GM21528 (cell line): ENCODE measurements at regions not wholly inside any gene's neighbourhood (a gene's known extent, or its start where the extent isn't known, plus 50 kb on each side); places are given as distances from the start of the nearest gene placed in this dataset.

Source experiments
- ATAC-seq: cut with Tn5 transposase; IDR thresholded peaks from one replicate; pipeline ENCODE4 v1.9.1; 2021; ENCODE audit warnings: mild to moderate bottlenecking, moderate library complexity; ENCODE audit not compliant: unreplicated experiment, low FRiP score

DNA sequence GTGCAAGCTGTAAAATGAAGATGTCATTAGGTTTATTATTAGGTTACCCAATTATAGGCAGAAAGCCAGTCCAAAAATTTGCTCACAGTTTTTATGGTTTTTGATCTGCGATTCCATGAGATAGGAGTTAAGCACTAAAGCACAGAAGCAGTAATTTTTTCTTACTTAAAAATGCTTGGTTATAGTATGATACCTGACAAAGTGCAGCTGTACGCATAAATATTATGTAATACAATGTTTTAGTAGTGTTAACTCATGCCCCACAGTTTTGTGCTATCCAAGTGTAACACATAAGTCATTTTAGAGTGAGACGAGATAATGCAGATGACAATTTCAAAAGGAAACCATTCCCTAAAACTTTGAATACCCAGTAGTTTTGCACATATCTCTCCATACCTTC, 357.8 kb downstream of the TMA16 start:
- ATAC-seq, result no peak

DNA sequence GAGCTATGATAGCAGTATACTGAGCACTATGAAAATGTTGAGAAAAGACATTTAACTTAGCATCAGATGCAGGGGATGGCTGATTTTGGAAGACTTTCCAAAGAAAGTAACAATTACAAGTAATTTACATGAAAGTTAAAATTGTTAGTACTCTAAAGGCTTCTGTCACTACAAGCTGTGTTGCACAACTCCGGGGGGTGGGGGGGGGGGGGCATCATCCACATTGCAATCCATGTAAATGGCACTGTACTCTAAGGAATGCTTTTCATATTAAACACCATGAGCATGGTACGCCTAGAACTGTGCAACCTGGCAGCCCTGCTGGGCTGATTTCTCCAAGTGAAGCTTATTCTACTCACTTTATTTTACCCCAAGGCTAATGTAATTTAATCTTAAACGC, 363.4 kb downstream of the TMA16 start:
- no peak for ATAC-seq

DNA sequence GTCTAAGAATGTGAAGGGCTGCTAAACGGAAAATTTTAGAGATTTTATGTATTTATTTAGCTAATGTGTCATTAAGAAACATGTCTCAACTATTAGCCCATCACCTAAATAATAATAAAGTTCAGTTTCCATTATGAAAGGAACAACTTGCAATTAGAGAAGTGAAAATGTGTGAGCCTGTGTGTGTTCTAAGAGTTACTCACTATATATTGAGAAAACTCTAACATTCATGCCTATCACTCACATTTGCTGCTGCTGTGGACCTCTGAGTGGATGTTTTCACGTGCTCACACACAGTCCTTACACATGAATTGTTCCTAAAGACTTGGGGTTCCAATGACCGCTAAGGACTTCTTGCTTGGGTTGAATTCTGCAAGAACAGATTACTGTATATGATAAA, 364.0 kb downstream of the TMA16 start:
- ATAC-seq, result no peak

DNA sequence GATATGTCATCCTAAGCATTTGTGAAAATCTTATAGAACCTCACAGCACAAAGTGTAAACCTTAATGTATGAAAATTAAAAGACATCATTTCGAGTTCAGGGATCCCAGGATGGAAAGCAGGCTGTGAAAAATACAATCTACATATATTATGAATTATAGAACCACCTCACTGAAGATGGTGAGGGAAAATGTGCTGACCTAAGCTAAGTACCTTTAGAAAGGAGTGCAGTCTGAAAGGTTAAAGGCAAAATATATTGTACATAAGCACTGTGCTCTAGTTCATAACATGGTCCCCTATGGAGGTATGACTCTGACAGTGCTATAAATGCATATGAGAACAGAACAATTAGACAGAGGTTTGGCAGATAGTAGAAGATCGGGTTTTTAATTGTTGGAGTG, 368.6 kb downstream of the TMA16 start:
- ATAC-seq, result no peak

DNA sequence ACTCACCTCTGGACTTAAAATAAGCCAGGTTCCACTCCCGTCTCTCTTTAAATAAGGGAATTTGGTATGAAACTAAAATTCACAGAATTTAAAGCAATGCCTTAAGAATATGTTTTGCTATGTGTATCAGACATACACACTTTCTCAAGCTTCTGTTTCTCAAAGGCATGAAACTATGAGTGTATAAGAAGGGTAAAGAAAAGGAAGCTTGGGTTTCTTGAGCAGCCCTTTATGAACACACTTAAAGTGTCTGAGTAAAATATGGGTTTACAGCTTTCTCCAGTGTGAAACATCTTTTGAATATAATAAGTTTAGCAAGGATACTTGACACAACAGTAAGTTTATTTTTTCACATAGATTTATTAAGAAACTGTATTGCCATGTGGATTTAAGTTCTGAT, 370.5 kb downstream of the TMA16 start:
- ATAC-seq, result no peak

DNA sequence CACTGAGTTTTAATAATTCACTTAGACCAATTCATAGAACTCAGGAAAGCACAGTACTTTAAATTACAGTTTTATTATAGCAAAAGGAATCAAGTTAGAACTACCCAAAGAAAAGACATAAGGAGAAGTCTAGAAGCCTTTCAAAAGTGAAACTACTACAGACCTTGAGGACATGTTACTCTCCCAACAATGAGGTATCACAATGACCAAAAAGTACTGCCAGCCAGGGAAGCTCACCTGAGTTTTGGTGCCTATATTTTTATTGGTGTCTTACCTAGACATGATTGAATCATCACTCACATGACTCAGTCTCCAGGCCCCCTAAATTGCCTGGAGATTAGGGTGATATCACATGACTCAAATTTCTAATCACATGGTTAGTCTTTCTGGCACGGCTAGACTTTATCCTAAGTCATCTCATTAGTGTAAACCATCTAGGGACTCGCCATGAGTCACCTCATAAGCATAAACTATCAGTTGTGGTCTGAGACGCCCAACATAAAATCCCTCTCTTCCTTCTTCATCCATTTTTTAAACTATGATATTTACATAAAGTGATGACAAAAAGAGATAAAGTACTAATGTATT, 372.3 kb downstream of the TMA16 start:
- ATAC-seq, result no peak

DNA sequence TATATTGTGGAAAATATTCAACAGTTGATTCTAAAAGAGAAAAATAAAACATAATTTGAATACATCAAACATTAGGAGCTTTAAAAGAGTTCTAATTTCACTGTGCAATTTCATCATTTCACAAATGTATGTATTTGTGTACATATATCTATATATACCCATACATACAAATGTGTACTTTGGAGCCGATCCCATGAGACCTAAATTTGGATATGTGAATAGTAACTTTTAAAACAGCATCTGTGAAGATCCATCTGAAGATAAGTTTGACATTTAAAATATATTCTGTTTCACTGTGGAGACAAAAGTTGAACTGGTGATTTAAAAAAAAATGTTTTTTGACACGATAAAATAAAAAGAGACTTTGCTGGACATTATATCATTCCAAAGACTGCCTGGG, 374.0 kb downstream of the TMA16 start:
- no peak for ATAC-seq

DNA sequence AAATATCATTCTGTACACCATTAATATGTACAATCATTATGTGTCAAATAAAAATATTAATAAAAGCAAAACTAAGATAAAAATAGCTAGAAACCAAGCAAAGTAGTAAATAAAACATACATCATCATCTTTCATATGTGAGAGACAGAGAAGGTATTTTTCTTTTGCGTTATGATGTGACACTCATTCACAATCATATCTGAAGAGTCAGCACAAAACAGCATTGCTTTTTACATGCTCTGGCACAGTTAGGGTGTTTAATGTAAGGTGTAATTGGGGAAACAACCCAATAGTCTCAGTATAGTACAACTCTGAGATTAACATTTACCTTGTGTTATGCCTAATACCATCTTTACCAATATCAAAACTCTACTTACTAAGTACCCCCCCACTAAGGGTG, 376.6 kb downstream of the TMA16 start:
- ATAC-seq, result no peak

DNA sequence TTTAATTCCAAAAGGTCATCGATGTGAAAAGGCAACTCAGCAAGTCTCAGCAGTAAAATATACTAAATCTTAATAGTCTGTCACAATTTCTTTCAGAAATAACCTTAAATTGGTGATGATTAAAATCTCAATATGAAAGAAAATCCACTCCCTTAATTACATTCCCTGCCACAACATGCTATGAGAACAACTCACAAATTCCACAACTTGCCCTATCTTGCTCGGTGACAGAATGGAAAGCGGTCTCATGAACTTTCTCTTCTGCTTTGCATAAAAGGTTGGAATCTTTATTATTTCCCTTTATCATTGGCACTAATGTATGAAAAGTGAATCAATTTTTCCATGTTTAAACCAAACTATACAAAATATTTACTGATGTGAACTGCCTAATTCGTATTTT, 380.8 kb downstream of the TMA16 start:
- no peak for ATAC-seq

DNA sequence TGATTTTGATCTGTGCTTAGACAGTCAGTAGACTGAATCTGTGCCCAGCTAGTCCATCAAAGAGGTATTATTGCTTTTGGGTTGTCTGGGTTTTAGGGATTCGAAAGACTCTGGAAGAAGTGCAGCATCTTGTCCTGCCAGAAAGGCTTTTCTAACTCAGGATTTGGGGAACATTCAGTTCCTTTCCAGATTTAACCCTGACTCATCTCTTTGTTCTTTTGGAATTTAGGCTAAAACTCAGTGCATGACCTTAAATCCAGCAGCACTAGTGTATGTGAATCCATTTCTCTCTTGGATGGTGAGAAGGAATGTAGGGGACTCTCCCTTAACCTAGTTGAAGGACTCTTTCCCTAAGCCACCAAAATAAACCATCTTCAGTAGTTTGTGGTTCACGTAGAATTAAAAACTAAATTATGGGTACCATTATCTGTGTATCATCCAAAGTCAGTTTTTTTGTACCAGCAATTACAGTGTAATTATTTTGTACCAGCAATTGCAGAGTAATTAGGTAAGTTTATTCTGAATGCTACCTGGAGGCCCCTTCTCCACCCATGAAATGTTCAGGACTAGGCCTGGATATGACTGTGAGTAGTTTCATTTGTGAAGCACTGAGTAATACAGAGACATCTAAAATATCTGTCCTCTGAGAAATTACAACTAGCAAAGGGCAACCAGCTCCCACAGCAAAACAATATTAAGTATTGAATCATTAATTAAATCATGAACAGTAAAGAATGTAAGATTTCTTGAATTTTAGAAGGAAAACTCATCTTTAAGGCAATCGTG, 384.0 kb downstream of the TMA16 start:
- ATAC-seq, result no peak

DNA sequence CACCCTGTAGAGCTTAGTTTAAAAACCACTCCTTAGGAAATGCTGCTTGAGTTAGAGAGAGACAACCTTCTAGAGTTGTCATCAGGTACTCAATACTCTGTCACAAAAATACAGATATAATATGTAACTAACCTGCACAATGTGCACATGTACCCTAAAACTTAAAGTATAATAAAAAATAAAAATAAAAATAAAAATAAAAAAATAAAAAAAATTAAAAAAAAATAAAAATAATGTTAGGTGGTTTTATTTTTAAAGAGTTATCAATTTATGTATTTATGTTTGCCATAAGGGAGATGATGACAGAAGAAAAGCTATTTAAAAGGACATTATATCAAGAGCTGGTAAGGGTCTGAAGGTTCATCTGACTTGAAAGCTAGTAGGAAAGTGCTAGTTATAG, 397.9 kb downstream of the TMA16 start:
- ATAC-seq, result no peak

DNA sequence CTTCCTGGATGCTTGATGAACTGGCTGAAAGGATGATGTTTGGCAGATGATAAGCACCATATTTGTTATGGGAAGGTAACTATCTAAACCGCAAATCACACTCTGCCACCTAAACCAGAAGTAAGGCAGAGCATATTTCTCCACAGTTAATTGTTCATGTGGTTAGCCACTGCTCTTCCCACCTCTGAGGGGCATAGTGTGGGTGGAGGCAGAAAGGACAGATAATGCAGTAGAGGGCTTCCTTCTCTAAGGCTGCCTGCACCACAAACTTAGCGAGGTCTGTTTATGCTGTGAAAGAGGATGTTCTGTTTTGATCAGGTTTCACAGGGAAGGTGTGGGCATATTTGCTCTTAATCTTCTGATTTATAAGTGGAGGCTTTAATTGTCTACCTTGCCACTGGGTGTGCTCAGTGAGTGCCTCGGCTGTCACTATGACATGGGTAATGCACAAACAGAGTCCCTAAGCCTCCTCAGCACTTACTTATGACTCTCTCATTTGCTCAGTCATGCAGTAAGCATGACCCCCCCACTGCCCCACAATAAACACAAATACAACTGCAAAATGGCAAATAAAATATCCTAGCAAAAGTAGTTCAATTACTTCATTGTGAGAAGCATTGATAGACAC, 401.0 kb downstream of the TMA16 start:
- no peak for ATAC-seq

DNA sequence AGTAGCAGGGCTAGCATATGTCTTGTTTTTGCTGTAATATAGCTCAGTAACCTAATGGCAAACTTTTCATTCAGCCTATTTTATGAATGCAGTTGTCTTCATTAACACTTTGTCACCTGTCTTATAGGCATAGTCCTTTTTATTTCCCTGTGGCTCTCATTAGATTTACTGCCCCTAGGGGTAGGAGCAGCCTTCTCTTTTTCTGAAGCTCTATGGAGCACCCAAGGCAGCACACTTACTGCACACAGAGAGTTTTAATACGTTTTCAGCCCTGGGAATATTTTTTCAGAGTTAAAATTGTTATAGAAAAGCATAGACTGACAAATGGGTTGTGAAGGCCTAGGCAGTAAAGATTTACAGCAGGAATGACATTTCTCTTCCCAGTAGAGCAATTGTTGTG, 406.8 kb downstream of the TMA16 start:
- ATAC-seq, result no peak

DNA sequence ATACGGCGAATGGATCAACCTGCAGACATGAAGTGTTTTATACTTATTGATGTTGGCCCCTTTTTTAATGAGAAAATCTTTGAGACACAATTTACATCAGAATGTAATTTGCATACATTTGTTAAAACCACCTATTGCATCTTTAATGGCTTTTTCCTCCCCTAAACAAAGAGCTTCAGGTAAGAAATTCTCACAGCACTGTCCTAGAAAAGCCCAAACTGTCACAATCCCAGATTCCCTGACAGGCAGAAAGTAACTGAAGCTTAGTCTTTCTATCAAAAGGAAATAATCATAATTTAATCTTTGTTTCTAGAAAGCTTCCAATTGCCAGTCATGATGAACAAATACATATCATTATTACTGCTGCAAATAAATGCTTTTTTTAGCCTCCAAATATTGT, 407.9 kb downstream of the TMA16 start:
- ATAC-seq, result no peak

DNA sequence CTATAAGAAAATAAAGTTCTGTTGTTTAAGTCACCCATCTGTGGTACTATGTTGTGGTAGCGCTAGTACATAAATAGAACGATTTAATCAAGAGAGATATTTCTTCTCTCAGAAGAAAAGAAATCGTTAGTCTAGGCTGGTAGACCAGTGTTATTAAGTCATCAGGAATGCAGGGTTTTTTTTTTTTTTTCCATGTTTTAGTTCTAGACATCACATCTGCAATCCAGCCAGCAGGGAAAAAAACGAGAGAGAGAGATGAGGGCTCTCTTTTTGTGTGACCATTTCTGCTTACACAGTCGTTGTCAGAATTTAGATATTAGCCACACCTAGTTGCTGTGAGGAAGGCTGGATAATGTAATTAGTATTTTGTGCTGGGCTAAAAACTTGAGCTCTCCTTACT, 417.4 kb downstream of the TMA16 start:
- ATAC-seq, result no peak

DNA sequence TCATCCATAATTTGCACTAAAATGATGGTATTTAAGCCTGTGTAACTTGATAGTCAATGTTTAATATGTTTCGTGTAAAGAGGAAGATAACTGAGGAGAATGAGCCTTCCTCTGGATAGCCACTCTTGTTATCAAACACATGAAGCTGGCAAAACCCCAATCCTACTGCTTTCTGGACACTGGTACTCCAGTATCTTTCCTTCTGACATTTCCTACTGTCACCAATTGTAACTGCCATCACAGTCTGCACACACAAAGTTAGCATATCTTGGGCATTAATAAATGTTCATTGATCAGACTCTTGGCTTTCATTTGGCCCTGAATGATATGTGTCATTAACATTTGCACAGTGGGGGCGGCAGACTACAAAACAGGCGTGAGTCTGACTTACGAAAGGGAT, 419.1 kb downstream of the TMA16 start:
- ATAC-seq, result no peak

DNA sequence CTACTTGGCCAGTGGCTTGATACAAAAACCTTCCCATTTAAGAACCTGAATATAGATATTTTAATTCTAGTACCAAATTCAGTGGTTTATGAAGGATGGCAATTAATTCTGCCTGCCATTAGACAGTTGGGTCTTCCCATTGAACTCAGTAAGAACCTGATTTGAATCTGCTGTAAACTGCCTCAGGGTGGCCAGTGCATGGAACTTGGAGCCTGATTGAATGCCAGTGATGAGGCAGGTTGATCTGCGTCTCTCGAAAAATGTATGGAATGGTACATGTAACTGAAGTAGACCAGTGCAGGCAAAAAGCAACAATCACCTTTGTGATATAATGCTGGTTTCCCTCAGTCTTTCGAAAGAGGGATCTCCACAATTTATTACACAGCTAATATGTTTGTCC, 421.4 kb downstream of the TMA16 start:
- no peak for ATAC-seq

DNA sequence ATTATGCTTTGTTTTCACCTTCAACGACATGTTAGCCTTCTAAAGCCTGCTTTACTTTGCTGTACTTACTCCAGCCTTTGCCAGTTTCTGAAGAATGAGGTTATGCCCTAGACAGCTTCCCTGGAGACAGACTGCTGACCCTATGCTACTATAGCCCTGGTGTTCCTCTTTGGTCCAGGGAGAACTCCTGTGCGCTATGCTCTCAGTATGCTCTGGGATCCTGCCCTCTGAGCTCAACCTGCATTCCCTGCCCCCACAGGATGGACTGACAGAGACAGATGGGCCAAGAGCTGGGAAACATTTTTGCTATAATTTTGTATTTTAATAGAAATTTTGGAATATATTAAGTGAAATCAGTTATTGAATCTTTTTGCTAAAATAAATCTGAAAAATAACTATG, 425.9 kb downstream of the TMA16 start:
- ATAC-seq, result no peak

DNA sequence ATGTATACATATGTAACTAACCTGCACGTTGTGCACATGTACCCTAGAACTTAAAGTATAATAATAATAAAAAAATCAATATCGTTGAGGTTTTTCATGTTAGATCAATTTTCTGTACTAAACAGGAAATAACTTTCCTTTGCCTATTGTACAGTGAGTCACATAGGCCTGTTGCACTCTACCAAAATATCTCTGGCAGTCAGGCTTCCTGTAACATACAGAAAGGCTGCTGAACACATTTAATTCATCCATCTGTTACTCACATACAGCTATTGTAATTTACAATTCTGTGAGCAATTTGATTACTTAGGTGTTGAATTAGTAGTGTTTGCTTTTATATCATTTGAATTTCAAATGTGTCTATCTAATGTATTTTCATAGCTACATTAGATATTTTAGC, 427.8 kb downstream of the TMA16 start:
- ATAC-seq, result no peak

DNA sequence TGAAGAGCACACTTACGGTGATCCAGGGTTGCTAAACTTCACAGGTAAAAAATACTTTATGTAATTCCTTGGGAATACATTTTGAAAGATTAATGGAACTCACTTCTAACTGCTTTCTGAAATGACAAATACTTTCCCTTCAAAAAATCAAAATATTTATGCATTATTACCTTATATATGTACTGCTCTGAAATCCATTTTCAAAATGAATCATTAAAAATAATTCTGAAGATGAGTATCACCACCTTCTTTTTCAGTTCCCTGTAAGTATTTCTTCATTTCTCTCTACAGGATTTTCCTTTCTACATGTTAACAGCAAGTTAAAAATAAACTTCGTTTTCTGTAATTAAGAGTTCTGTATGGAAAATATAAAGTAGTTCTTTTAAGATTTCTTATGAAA, 428.6 kb downstream of the TMA16 start:
- ATAC-seq, result no peak

DNA sequence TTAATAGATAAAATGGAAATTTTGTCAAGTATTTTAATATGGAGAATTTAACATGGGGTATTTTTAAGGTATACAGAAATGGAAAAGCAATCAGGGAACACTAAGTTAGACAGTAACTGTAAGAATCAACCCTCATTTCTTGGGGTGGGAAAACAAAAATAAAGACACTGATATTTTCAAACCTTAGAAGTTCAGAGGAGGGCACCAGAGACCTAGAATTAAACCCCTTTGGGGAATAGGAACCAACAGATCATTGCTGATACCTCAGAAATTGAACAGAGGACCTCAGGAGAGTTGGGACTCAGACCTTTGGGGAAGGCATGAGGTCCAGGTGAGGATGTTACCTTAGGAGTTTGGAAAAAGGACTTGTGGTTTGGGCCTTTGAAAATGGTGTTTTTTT, 435.6 kb downstream of the TMA16 start:
- no peak for ATAC-seq

DNA sequence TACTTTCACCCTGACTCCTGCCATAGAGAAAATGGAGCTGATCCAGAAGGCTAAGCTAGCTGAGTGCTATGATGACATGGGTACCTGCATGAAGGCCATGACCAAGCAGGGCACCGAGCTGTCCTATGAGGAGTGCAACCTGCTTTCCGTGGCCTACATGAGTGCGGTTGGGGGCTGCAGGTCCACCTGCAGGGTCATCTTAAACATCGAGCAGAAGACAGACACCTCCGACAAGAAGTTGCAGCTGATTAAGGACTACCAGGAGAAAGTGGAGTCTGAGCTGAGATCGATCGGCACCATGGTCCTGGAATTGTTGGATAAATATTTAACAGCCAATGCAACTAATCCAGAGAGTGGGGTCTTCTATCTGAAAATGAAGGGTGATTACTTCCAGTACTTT, 438.0 kb downstream of the TMA16 start:
- ATAC-seq, result no peak
